ENCODE measurements at regions not wholly inside any gene's neighbourhood (a gene's known extent, or its start where the extent isn't known, plus 50 kb on each side); places are given as distances from the start of the nearest gene placed in this dataset.

DNA sequence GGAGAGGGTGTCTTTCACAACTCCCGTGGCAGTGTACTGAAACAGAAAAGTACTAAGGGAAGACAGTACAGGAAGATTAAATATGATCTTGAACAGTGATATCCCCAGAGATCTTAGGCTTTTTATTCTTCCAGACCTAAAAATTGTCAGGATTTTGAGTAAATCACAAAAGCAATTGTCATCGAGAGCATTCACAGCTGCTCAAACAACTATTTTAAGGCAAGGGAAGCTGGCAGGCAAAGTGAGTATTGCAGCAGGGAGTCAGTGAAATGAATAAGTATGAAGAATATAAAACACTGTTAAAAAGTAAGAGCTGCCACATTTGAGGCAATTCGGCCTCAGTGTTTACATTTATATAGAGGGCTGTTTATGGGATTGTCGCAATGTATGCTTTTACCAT lies 479.0 kb downstream of the CAAP1 start:
- no peak for TF ChIP-seq CTCF (conservative IDR thresholded peaks at IDR 0.05; ENCODE audit: low read depth, low read length)
- no peak for TF ChIP-seq EZH2 (IDR thresholded peaks at IDR 0.05; ENCODE audit: borderline replicate concordance, low read depth, low read length, poor library complexity, severe bottlenecking)
- CTCF ChIA-PET: no interaction called here
- H3K9me3 ChIP-seq (ENCODE audit: low read depth, low read length, poor library complexity, severe bottlenecking): no peaks in the 10 kb centered on the region
- H3K36me3 ChIP-seq (ENCODE audit: insufficient read depth, low read length, poor library complexity, severe bottlenecking): no peaks in the 10 kb centered on the region
- intact Hi-C loops (cut with micrococcal nuclease; ENCODE audit: unreplicated experiment): no loop called here
- H3K4me3 ChIP-seq (ENCODE audit: low read depth, low read length, poor library complexity, severe bottlenecking): no peak overlapping the region
- no peak overlapping the region for H3K27ac ChIP-seq (ENCODE audit: low read depth, low read length, poor library complexity, severe bottlenecking)
- H3K27me3 ChIP-seq (replicated peaks; ENCODE audit: insufficient read depth, low read depth, low read length, poor library complexity): no peaks in the 10 kb centered on the region
- H3K4me1 ChIP-seq (ENCODE audit: insufficient read depth, low read length, poor library complexity, severe bottlenecking): no peaks in the 10 kb centered on the region
- DNase-seq (ENCODE audit: low spot score): no peak
- BruUV-seq (replicated peaks): no TSS peak
- POLR2A ChIA-PET (ENCODE audit: low non-redundant PET): no interaction called here

DNA sequence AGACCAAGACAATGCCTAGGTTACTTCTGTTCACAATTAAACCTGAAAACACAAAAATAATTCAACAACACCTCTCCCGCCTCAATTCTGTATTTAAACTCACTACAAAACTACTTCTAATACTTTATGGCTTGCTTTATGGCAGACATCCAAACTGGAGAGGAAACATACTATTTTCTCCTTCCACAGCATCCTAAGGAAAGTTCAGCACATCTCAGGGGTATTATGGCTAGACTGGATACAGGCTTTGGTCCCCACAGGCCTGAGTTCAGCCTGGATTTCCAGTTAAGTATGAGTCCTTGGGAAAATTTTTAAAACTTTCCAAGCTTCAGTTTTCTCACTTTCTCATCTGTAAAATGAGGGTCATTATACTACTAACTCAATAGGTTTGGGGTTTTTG lies 480.2 kb downstream of the CAAP1 start:
- H3K36me3 ChIP-seq (ENCODE audit: insufficient read depth, low read length, poor library complexity, severe bottlenecking): no peaks in the 10 kb centered on the region
- POLR2A ChIA-PET (ENCODE audit: low non-redundant PET): no interaction called here
- H3K4me1 ChIP-seq (ENCODE audit: insufficient read depth, low read length, poor library complexity, severe bottlenecking): no peaks in the 10 kb centered on the region
- H3K27me3 ChIP-seq (replicated peaks; ENCODE audit: insufficient read depth, low read depth, low read length, poor library complexity): no peaks in the 10 kb centered on the region
- TF ChIP-seq CTCF (conservative IDR thresholded peaks at IDR 0.05; ENCODE audit: low read depth, low read length) (no peak), EZH2 (IDR thresholded peaks at IDR 0.05; ENCODE audit: borderline replicate concordance, low read depth, low read length, poor library complexity, severe bottlenecking) (no peak)
- intact Hi-C loops (cut with micrococcal nuclease; ENCODE audit: unreplicated experiment): no loop called here
- H3K27ac ChIP-seq (ENCODE audit: low read depth, low read length, poor library complexity, severe bottlenecking): no peak overlapping the region
- BruUV-seq (replicated peaks): no TSS peak
- CTCF ChIA-PET: no interaction called here
- no peak for DNase-seq (ENCODE audit: low spot score)
- H3K9me3 ChIP-seq (ENCODE audit: low read depth, low read length, poor library complexity, severe bottlenecking): no peaks in the 10 kb centered on the region
- no peak overlapping the region for H3K4me3 ChIP-seq (ENCODE audit: low read depth, low read length, poor library complexity, severe bottlenecking)

DNA sequence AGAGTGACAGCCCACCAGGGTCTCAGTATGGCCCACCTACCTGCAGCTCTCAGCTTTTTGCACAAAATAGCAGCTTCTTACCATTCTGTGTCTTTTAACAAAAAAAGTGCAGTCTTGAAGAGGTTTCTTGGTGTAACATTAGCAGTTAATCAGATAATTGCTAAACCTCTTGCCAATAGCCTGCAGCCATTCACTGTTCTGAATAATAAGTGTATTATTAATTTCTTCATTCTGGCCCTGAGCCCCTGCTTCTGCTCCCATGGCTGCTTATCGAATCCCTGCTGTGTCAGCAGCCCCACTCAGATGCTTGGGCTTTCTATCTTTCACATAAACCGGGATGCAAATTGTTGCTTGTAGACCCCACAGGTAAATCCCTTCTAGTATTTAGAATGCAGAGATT lies 485.9 kb downstream of the CAAP1 start:
- CTCF ChIA-PET: no interaction called here
- Histone ChIP-seq H3K4me1 (ENCODE audit: insufficient read depth, low read length, poor library complexity, severe bottlenecking) (no peaks in the 10 kb centered on the region), H3K9me3 (ENCODE audit: low read depth, low read length, poor library complexity, severe bottlenecking) (no peaks in the 10 kb centered on the region), H3K36me3 (ENCODE audit: insufficient read depth, low read length, poor library complexity, severe bottlenecking) (no peaks in the 10 kb centered on the region), H3K27me3 (replicated peaks; ENCODE audit: insufficient read depth, low read depth, low read length, poor library complexity) (no peaks in the 10 kb centered on the region), H3K4me3 (ENCODE audit: low read depth, low read length, poor library complexity, severe bottlenecking) (no peak overlapping the region), H3K27ac (ENCODE audit: low read depth, low read length, poor library complexity, severe bottlenecking) (no peak overlapping the region)
- TF ChIP-seq EZH2 (IDR thresholded peaks at IDR 0.05; ENCODE audit: borderline replicate concordance, low read depth, low read length, poor library complexity, severe bottlenecking) (no peak), CTCF (conservative IDR thresholded peaks at IDR 0.05; ENCODE audit: low read depth, low read length) (no peak)
- BruUV-seq (replicated peaks): no TSS peak
- DNase-seq (ENCODE audit: low spot score): no peak
- intact Hi-C loops (cut with micrococcal nuclease; ENCODE audit: unreplicated experiment): no loop called here
- POLR2A ChIA-PET (ENCODE audit: low non-redundant PET): interaction anchor here (0.7 kb wide), 1 partner anchor 10 kb away, joined by 3 read pairs; no protein-coding TSS in a partner anchor

Data from A673 (cell line).